Body of pancreas (tissue), 4 donors: ENCODE measurements at regions not wholly inside any gene's neighbourhood (a gene's known extent, or its start where the extent isn't known, plus 50 kb on each side); places are given as distances from the start of the nearest gene placed in this dataset.

Source experiments
- ATAC-seq: fragments of 150-250 bp; one replicate; pipeline ENCODE4 v1.9.1; 2016
- DNase-seq, 4 donors: peaks; one replicate each; pipeline ENCODE4 v3.0.0-alpha.2; 2019
- H3K27ac ChIP-seq, 4 donors: fragments of 200-600 bp; sonication (generic); 1 replicate in 3 of 4; 2 replicates in 1 of 4; pipeline versions ENCODE4 v1.5.1 to v1.6.1; 2016 to 2019; ENCODE audit warnings: mild to moderate bottlenecking in 1 of 4, mixed read lengths in 1 of 4, moderate library complexity in 1 of 4
- H3K27me3 ChIP-seq, 2 donors: fragments of 200-600 bp; sonication (generic); one replicate each; pipeline ENCODE4 v1.6.0; 2016; ENCODE audit warnings: mild to moderate bottlenecking in 1 of 2
- H3K36me3 ChIP-seq, 2 donors: fragments of 200-600 bp; sonication (generic); replicated peaks in 1 of 2; 2 replicates each; pipeline ENCODE4 v1.5.1; 2016; ENCODE audit warnings: low read depth in 2 of 2; ENCODE audit not compliant: insufficient read depth in 1 of 2
- H3K4me1 ChIP-seq: fragments of 200-600 bp; sonication (generic); one replicate; pipeline ENCODE4 v1.6.0; 2016
- H3K4me3 ChIP-seq, 2 donors: fragments of 200-600 bp; sonication (generic); 1 replicate in 1 of 2; 2 replicates in 1 of 2; pipeline ENCODE4 v1.5.1; 2016 to 2019
- H3K9me3 ChIP-seq, 3 donors: fragments of 200-600 bp; sonication (generic); 1 replicate in 2 of 3; 2 replicates in 1 of 3; pipeline ENCODE4 v1.5.1; 2016
- POLR2A ChIP-seq, 3 donors: fragments of 450-650 bp; IDR thresholded peaks; one replicate each; pipeline ENCODE4 v1.6.1; 2016; ENCODE audit warnings: antibody characterized with exemption in 3 of 3, mild to moderate bottlenecking in 2 of 3
- WGBS, 2 donors: methylation state at CpG; one replicate each; pipeline ENCODE4 v1.1.5; 2017; 5-methylcytosine and 5-hydroxymethylcytosine counted together
- intact Hi-C: fragments of 100-400 bp; cut with DNase I; formaldehyde crosslinking; loops from one replicate; pipeline ENCODE4 v1.15.1; 2023
- TF ChIP-seq, protein P1 (sequence below), 7 experiments: fragments of 450-650 bp in 4 of 7; fragments of 200-600 bp in 3 of 7; sonication (generic) in 3 of 7; IDR thresholded peaks; one replicate each; pipeline ENCODE4 v1.5.1; 2016 to 2019; ENCODE audit warnings: antibody characterized with exemption in 7 of 7

DNA sequence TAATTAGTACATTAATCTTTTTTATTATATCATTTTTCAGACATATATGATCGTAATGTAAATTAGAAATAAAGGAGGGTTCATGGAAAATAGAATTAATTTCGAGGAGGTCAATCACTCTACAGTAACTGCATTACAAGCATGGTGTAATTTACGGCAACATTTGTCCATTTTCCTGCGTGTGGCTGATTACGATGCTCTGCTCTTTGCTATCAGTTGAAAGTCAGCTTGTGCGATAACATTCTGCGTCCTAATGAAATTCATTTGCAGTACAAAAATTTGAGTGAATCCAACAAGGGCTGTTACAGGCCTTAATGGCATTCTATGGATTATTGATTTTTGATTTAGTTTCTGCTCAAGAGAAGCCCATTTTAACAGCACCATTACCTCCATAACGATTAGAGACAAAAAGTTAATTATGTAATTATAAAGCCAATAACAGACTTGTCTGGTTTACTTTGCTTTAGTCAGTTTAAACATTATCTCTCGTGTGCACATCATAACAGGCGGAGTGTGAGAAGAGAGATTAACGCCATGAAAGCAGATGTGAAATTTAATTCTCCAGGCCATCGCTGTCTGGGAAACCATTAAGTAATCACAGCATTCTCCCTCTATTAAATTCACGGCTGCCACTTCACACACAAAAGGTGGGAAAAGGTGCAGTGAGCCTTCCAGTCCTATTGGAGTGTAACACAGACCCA is 256.4 kb upstream of the IRX3 start:
- Histone ChIP-seq H3K4me3 (no peak overlapping the region), H3K27me3 (peaks cover 0 to 3% of the 10 kb centered on the region in 2 donors), H3K4me1 (peaks cover 8% of the 10 kb centered on the region), H3K27ac (no peak overlapping the region), H3K9me3 (no peaks in the 10 kb centered on the region), H3K36me3 (no peaks in the 10 kb centered on the region)
- intact Hi-C loops, result no loop called here
- ATAC-seq (no peak), DNase-seq (no peak)
- 67 to 71% methylated on average over 13 of the region's 13 CpGs for WGBS, 2 donors
- TF ChIP-seq POLR2A (IDR thresholded peaks at IDR 0.05), result no peak
- TF ChIP-seq, protein P1, sequence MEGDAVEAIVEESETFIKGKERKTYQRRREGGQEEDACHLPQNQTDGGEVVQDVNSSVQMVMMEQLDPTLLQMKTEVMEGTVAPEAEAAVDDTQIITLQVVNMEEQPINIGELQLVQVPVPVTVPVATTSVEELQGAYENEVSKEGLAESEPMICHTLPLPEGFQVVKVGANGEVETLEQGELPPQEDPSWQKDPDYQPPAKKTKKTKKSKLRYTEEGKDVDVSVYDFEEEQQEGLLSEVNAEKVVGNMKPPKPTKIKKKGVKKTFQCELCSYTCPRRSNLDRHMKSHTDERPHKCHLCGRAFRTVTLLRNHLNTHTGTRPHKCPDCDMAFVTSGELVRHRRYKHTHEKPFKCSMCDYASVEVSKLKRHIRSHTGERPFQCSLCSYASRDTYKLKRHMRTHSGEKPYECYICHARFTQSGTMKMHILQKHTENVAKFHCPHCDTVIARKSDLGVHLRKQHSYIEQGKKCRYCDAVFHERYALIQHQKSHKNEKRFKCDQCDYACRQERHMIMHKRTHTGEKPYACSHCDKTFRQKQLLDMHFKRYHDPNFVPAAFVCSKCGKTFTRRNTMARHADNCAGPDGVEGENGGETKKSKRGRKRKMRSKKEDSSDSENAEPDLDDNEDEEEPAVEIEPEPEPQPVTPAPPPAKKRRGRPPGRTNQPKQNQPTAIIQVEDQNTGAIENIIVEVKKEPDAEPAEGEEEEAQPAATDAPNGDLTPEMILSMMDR (IDR thresholded peaks at IDR 0.05), result no peak

DNA sequence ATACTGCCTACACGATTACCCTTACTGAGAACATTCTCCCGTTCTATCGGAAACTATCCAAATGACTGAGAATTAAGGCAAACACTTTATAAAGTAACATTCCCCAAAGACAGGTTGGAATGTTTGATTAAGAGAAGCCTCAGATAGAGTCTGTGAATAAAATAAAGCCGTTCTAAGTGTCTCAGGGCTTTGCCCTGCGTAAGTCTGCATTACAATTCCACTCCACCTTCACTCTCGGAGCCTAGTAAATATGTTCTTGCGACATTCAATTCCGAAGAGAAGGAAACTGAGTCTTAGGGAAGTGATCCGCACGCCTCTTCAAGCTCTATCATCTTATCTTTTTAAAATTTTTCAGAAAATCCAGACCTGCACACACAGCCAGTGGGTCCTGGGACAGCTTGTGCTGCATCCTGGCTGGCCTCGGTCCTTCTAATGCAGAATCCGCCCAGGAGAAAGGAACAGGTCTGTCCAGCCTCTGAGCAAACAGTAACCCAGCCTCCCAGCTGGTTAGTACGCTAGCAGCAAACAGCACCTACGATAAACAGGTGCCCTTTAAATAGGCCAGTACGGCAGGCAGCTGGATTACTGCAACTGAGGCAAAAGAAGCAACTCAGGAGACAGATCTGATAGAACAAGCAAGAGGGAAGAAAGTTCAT is 254.1 kb upstream of the IRX3 start:
- DNase-seq, result peak in 3 of 4 donors; percentile 10 to 26 (median 11)

DNA sequence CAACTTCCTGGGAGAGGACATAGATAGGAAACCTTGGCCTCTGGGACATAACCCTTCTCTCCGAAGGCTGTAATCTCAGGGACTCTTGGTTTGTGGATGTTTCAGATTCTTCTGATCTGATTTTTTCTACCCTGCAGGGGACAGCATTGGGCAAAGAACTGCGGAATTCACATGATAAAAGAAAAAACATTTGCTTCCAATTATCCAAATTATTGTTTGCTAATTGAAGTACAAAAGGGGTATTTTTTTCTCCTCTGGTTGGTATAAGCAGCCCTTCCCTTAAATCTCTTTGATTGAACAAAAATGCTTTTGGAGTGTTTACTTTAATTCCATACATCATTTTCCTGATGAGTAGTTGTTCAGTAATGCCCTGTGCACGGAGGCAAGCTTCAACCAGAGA is 251.7 kb upstream of the IRX3 start:
- H3K4me3 ChIP-seq, result no peak overlapping the region
- DNase-seq, result no peak
- intact Hi-C loops, result no loop called here
- H3K27me3 ChIP-seq, result no peaks in the 10 kb centered on the region
- H3K4me1 ChIP-seq, result peaks cover 8% of the 10 kb centered on the region
- 37 to 44% methylated on average over 3 of the region's 3 CpGs for WGBS, 2 donors
- H3K36me3 ChIP-seq, result no peaks in the 10 kb centered on the region
- no peak overlapping the region for H3K27ac ChIP-seq
- no peaks in the 10 kb centered on the region for H3K9me3 ChIP-seq
- no peak for ATAC-seq
- TF ChIP-seq POLR2A (IDR thresholded peaks at IDR 0.05), result no peak

More for the DNA sequence above, 254.1 kb upstream of the IRX3 start:
- no peaks in the 10 kb centered on the region for H3K9me3 ChIP-seq
- no peaks in the 10 kb centered on the region for H3K36me3 ChIP-seq
- no peak overlapping the region for H3K4me3 ChIP-seq
- intact Hi-C loops, result no loop called here
- peaks cover 8% of the 10 kb centered on the region for H3K4me1 ChIP-seq
- WGBS, 2 donors, result 21 to 28% methylated on average over 15 of the region's 15 CpGs
- peak; percentile 48 for ATAC-seq
- H3K27ac ChIP-seq, result no peak overlapping the region
- no peaks in the 10 kb centered on the region for H3K27me3 ChIP-seq
- TF ChIP-seq, protein P1 (IDR thresholded peaks at IDR 0.05), result no peak
- TF ChIP-seq POLR2A (IDR thresholded peaks at IDR 0.05), result no peak

DNA sequence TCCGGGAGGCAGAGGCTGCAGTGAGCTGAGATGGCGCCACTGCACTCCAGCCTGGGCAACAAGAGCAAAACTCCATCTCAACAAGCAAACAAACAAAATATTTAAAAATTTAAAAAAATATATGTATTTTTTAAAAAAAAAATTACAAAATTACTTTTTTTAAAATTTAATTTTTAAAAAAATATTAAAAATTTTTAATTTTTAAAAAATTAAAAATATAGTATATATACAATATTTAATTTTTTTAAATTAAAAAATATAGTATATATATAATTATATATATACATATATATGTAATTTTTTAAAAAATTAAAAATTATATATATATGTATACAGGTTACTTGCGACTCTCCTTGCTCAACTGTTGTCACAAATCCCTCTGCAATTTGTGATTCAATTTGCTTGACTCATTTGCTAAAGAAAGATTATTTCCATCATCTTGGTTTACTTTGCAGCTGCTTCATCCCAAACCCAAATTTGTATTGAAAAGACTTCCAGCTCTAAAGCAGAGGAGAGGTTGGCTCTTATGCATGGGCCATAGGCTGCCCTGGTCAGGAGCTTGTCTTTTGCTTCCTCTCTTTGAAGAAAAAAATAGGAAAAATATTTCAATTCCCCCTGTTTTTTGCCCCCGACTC is 247.4 kb upstream of the IRX3 start:
- Histone ChIP-seq H3K36me3 (no peaks in the 10 kb centered on the region), H3K27me3 (no peaks in the 10 kb centered on the region), H3K9me3 (peaks cover 0 to 11% (median 0%) of the 10 kb centered on the region in 3 donors), H3K4me3 (no peak overlapping the region), H3K27ac (no peak overlapping the region), H3K4me1 (no peaks in the 10 kb centered on the region)
- TF ChIP-seq, protein P1 (IDR thresholded peaks at IDR 0.05), result no peak
- no peak for TF ChIP-seq POLR2A (IDR thresholded peaks at IDR 0.05)
- ATAC-seq (no peak), DNase-seq (no peak)
- intact Hi-C loops, result no loop called here
- 83 to 91% methylated on average over 4 of the region's 4 CpGs for WGBS, 2 donors

DNA sequence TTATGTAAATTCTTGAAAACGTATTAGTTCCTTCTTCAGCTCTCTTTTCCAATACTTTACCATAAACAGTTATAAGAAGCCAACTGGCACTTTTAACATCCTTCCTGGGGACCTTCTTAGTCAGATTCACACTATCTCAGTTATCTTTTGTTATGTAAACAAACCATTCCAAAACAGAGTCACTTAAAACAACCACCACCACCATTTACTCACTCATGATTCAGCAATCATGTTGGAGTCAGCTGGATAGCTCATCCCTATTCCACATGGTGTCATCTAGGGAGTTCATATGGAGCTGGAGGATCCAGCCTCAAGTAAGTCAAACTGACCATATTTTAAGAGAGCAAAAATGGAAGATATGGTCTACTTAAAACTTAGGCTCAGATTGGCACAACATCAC is 240.3 kb upstream of the IRX3 start:
- DNase-seq, result no peak
- 57 to 58% methylated on average over 1 of the region's 1 CpG for WGBS, 2 donors
- no peaks in the 10 kb centered on the region for H3K36me3 ChIP-seq
- no peak overlapping the region for H3K4me3 ChIP-seq
- H3K27me3 ChIP-seq, result no peaks in the 10 kb centered on the region
- no peak for TF ChIP-seq POLR2A (IDR thresholded peaks at IDR 0.05)
- TF ChIP-seq, protein P1 (IDR thresholded peaks at IDR 0.05), result no peak
- no peaks in the 10 kb centered on the region for H3K4me1 ChIP-seq
- peaks cover 0 to 11% (median 0%) of the 10 kb centered on the region in 3 donors for H3K9me3 ChIP-seq
- ATAC-seq, result no peak
- intact Hi-C loops, result no loop called here
- no peak overlapping the region for H3K27ac ChIP-seq
